ENCODE measurements at regions not wholly inside any gene's neighbourhood (a gene's known extent, or its start where the extent isn't known, plus 50 kb on each side); places are given as distances from the start of the nearest gene placed in this dataset.

GRCh38 chr3:57009802-57010201 is 50.7 kb upstream of the SPATA12 start:
- DNase-seq: no peak
- CTCF ChIA-PET: no interaction called here
- Mint-ChIP-seq H3K27me3 (peaks cover 19% of the 10 kb centered on the region), H3K4me3 (no peak overlapping the region), H3K4me1 (peaks cover 9% of the 10 kb centered on the region), H3K9me3 (no peaks in the 10 kb centered on the region), H3K27ac (no peak overlapping the region), H3K36me3 (no peaks in the 10 kb centered on the region)

GRCh38 chr3:57009367-57009766 is 51.1 kb upstream of the SPATA12 start:
- CTCF ChIA-PET: no interaction called here
- DNase-seq: no peak
- Mint-ChIP-seq H3K9me3 (no peaks in the 10 kb centered on the region), H3K4me3 (no peak overlapping the region), H3K4me1 (peaks cover 9% of the 10 kb centered on the region), H3K27ac (no peak overlapping the region), H3K27me3 (peaks cover 21% of the 10 kb centered on the region), H3K36me3 (no peaks in the 10 kb centered on the region)

- Mint-ChIP-seq H3K9me3 (no peaks in the 10 kb centered on the region), H3K4me1 (peaks cover 9% of the 10 kb centered on the region), H3K4me3 (no peak overlapping the region), H3K27ac (peak overlapping the region; percentile 20), H3K27me3 (peaks cover 29% of the 10 kb centered on the region), H3K36me3 (no peaks in the 10 kb centered on the region)
- no peak for DNase-seq
- CTCF ChIA-PET: interaction anchor here (0.6 to 1.2 kb wide), 4 partner anchors 12 to 1524 kb away, joined by 3 to 4 read pairs (median 3); no protein-coding TSS in a partner anchor
These were observed 52.7 kb upstream of the SPATA12 start for GRCh38 chr3:57007521-57008460.

- Mint-ChIP-seq H3K4me1 (peaks cover 9% of the 10 kb centered on the region), H3K27ac (no peak overlapping the region), H3K9me3 (no peaks in the 10 kb centered on the region), H3K4me3 (no peak overlapping the region), H3K27me3 (peaks cover 29% of the 10 kb centered on the region), H3K36me3 (no peaks in the 10 kb centered on the region)
- CTCF ChIA-PET: interaction anchor here (1.1 kb wide), 1 partner anchor 53 kb away, joined by 3 read pairs; no protein-coding TSS in a partner anchor
- no peak for DNase-seq
These were observed 53.5 kb upstream of the SPATA12 start for GRCh38 chr3:57006949-57007419.

GRCh38 chr3:57006179-57006657 is 54.2 kb upstream of the SPATA12 start:
- no peak for DNase-seq
- Mint-ChIP-seq H3K36me3 (no peaks in the 10 kb centered on the region), H3K9me3 (no peaks in the 10 kb centered on the region), H3K27me3 (peaks cover 29% of the 10 kb centered on the region), H3K4me3 (no peak overlapping the region), H3K27ac (no peak overlapping the region), H3K4me1 (peaks cover 9% of the 10 kb centered on the region)
- CTCF ChIA-PET: no interaction called here

GRCh38 chr3:57004229-57004628 is 56.2 kb upstream of the SPATA12 start:
- H3K27me3 Mint-ChIP-seq: peaks cover 31% of the 10 kb centered on the region
- no peak for DNase-seq
- H3K9me3 Mint-ChIP-seq: no peaks in the 10 kb centered on the region
- H3K4me1 Mint-ChIP-seq: peaks cover 9% of the 10 kb centered on the region
- no peak overlapping the region for H3K27ac Mint-ChIP-seq
- CTCF ChIA-PET: interaction anchor here (2.0 kb wide), 1 partner anchor 9 kb away, joined by 10 read pairs; no protein-coding TSS in a partner anchor
- H3K4me3 Mint-ChIP-seq: no peak overlapping the region
- H3K36me3 Mint-ChIP-seq: no peaks in the 10 kb centered on the region

GRCh38 chr3:57003676-57004075 is 56.8 kb upstream of the SPATA12 start:
- Mint-ChIP-seq H3K9me3 (no peaks in the 10 kb centered on the region), H3K27ac (no peak overlapping the region), H3K4me1 (peaks cover 9% of the 10 kb centered on the region), H3K4me3 (no peak overlapping the region), H3K27me3 (peaks cover 29% of the 10 kb centered on the region), H3K36me3 (no peaks in the 10 kb centered on the region)
- CTCF ChIA-PET: interaction anchor here (0.7 kb wide), 1 partner anchor 13 kb away, joined by 3 read pairs; no protein-coding TSS in a partner anchor
- no peak for DNase-seq

GRCh38 chr3:57001356-57001755 is 59.1 kb upstream of the SPATA12 start:
- Mint-ChIP-seq H3K4me3 (no peak overlapping the region), H3K27me3 (peaks cover 21% of the 10 kb centered on the region), H3K36me3 (no peaks in the 10 kb centered on the region), H3K4me1 (no peaks in the 10 kb centered on the region), H3K9me3 (no peaks in the 10 kb centered on the region), H3K27ac (no peak overlapping the region)
- CTCF ChIA-PET: no interaction called here
- no peak for DNase-seq

- no peaks in the 10 kb centered on the region for H3K9me3 Mint-ChIP-seq
- H3K27ac Mint-ChIP-seq: no peak overlapping the region
- H3K36me3 Mint-ChIP-seq: peaks cover 2% of the 10 kb centered on the region
- no peak for DNase-seq
- CTCF ChIA-PET: interaction anchor here (0.6 to 1.8 kb wide), 3 partner anchors 11 to 553 kb away, joined by 4 to 9 read pairs (median 5); no protein-coding TSS in a partner anchor
- peaks cover 26% of the 10 kb centered on the region for H3K27me3 Mint-ChIP-seq
- peaks cover 3% of the 10 kb centered on the region for H3K4me1 Mint-ChIP-seq
- no peak overlapping the region for H3K4me3 Mint-ChIP-seq
These were observed 60.5 kb upstream of the SPATA12 start for GRCh38 chr3:57000012-57000411.

GRCh38 chr3:56999547-56999946 is 60.9 kb upstream of the SPATA12 start:
- Mint-ChIP-seq H3K4me1 (peaks cover 3% of the 10 kb centered on the region), H3K36me3 (peaks cover 2% of the 10 kb centered on the region), H3K27ac (no peak overlapping the region), H3K27me3 (peaks cover 26% of the 10 kb centered on the region), H3K9me3 (no peaks in the 10 kb centered on the region), H3K4me3 (no peak overlapping the region)
- CTCF ChIA-PET: interaction anchor here (0.6 to 1.8 kb wide), 2 partner anchors 11 to 553 kb away, joined by 5 to 9 read pairs; no protein-coding TSS in a partner anchor
- no peak for DNase-seq

GRCh38 chr3:56998076-56998529 is 62.4 kb upstream of the SPATA12 start:
- peaks cover 17% of the 10 kb centered on the region for H3K27me3 Mint-ChIP-seq
- CTCF ChIA-PET: interaction anchor here (1.1 kb wide), 1 partner anchor 305 kb away, joined by 3 read pairs; no protein-coding TSS in a partner anchor
- H3K27ac Mint-ChIP-seq: no peak overlapping the region
- no peak overlapping the region for H3K4me3 Mint-ChIP-seq
- H3K9me3 Mint-ChIP-seq: no peaks in the 10 kb centered on the region
- peaks cover 3% of the 10 kb centered on the region for H3K4me1 Mint-ChIP-seq
- no peak for DNase-seq
- H3K36me3 Mint-ChIP-seq: peaks cover 2% of the 10 kb centered on the region

GRCh38 chr3:56997675-56998074 is 62.8 kb upstream of the SPATA12 start:
- Mint-ChIP-seq H3K4me1 (peaks cover 3% of the 10 kb centered on the region), H3K4me3 (no peak overlapping the region), H3K27me3 (peaks cover 17% of the 10 kb centered on the region), H3K27ac (no peak overlapping the region), H3K9me3 (no peaks in the 10 kb centered on the region), H3K36me3 (peaks cover 2% of the 10 kb centered on the region)
- CTCF ChIA-PET: interaction anchor here (1.1 kb wide), 1 partner anchor 304 kb away, joined by 3 read pairs; no protein-coding TSS in a partner anchor
- no peak for DNase-seq

- Mint-ChIP-seq H3K36me3 (peaks cover 2% of the 10 kb centered on the region), H3K27me3 (peaks cover 17% of the 10 kb centered on the region), H3K9me3 (no peaks in the 10 kb centered on the region), H3K4me1 (peaks cover 3% of the 10 kb centered on the region), H3K27ac (no peak overlapping the region), H3K4me3 (no peak overlapping the region)
- no peak for DNase-seq
- CTCF ChIA-PET: interaction anchor here (1.8 kb wide), 1 partner anchor 10 kb away, joined by 11 read pairs; no protein-coding TSS in a partner anchor
These were observed 63.4 kb upstream of the SPATA12 start for GRCh38 chr3:56997041-56997440.

- CTCF ChIA-PET: interaction anchor here (0.8 kb wide), 1 partner anchor 194 kb away, joined by 3 read pairs; no protein-coding TSS in a partner anchor
- no peak overlapping the region for H3K4me3 Mint-ChIP-seq
- H3K9me3 Mint-ChIP-seq: no peaks in the 10 kb centered on the region
- DNase-seq: no peak
- H3K4me1 Mint-ChIP-seq: peaks cover 3% of the 10 kb centered on the region
- peaks cover 33% of the 10 kb centered on the region for H3K27me3 Mint-ChIP-seq
- H3K36me3 Mint-ChIP-seq: peaks cover 2% of the 10 kb centered on the region
- no peak overlapping the region for H3K27ac Mint-ChIP-seq
These were observed 66.1 kb upstream of the SPATA12 start for GRCh38 chr3:56994391-56994790.
